CD14-positive monocyte (primary cell): ENCODE measurements at regions not wholly inside any gene's neighbourhood (a gene's known extent, or its start where the extent isn't known, plus 50 kb on each side); places are given as distances from the start of the nearest gene placed in this dataset.

Source experiments
- DNase-seq, 3 donors: peaks; one replicate each; pipeline ENCODE4 v3.0.0-alpha.2; 2011 to 2022
- H2AFZ ChIP-seq: 2 replicates; pipeline ENCODE4 v1.6.0; 2012; ENCODE audit warnings: mild to moderate bottlenecking, low read depth, low read length, inconsistent platforms; ENCODE audit not compliant: insufficient read depth, poor library complexity, severe bottlenecking
- H3K27ac ChIP-seq, 2 donors: 1 replicate in 1 of 2; 2 replicates in 1 of 2; pipeline ENCODE4 v1.5.1; 2012 to 2013; ENCODE audit warnings: low read length in 2 of 2, control low read depth in 1 of 2, inconsistent platforms in 1 of 2, low read depth in 1 of 2, mild to moderate bottlenecking in 1 of 2
- H3K27me3 ChIP-seq, 2 donors: one replicate each; pipeline versions ENCODE4 v1.6.0 to v1.6.1; 2011 to 2013; ENCODE audit warnings: low read length in 2 of 2; ENCODE audit not compliant: control insufficient read depth in 2 of 2, insufficient read depth in 2 of 2
- H3K36me3 ChIP-seq, 2 donors: replicated peaks in 1 of 2; 1 replicate in 1 of 2; 2 replicates in 1 of 2; pipeline versions ENCODE4 v1.5.1 to v1.6.1; 2012 to 2013; ENCODE audit warnings: low read length in 2 of 2, control low read depth in 1 of 2, inconsistent platforms in 1 of 2, mild to moderate bottlenecking in 1 of 2; ENCODE audit not compliant: insufficient read depth in 2 of 2, control insufficient read depth in 1 of 2
- H3K4me1 ChIP-seq, 2 donors: 1 replicate in 1 of 2; 2 replicates in 1 of 2; pipeline versions ENCODE4 v1.5.1 to v1.6.1; 2012 to 2013; ENCODE audit warnings: low read length in 2 of 2, control low read depth in 1 of 2, inconsistent platforms in 1 of 2, mild to moderate bottlenecking in 1 of 2, moderate library complexity in 1 of 2; ENCODE audit not compliant: insufficient read depth in 2 of 2, control insufficient read depth in 1 of 2
- H3K4me2 ChIP-seq: replicated peaks from 2 replicates; pipeline ENCODE3; 2012; ENCODE audit warnings: low read length, moderate library complexity, mild to moderate bottlenecking; ENCODE audit not compliant: poor library complexity, severe bottlenecking; ENCODE audit errors: extremely low read depth
- H3K4me3 ChIP-seq, 3 experiments: fragments of 200-600 bp in 1 of 3; sonication (generic) in 1 of 3; replicated peaks in 1 of 3; 1 replicate in 2 of 3; 2 replicates in 1 of 3; pipeline ENCODE4 v1.5.1; 2011 to 2013; ENCODE audit warnings: low read length in 3 of 3, mild to moderate bottlenecking in 3 of 3, control low read depth in 2 of 3, low read depth in 2 of 3, inconsistent platforms in 1 of 3, moderate library complexity in 1 of 3
- H3K79me2 ChIP-seq: 2 replicates; pipeline ENCODE4 v1.6.0; 2012; ENCODE audit warnings: mild to moderate bottlenecking, control low read depth, inconsistent platforms, low read length, moderate library complexity; ENCODE audit not compliant: insufficient read depth
- H3K9ac ChIP-seq: 2 replicates; pipeline ENCODE4 v1.6.0; 2017; ENCODE audit warnings: low read length, mild to moderate bottlenecking; ENCODE audit not compliant: insufficient read depth, poor library complexity, severe bottlenecking
- H3K9me3 ChIP-seq, 2 donors: replicated peaks in 1 of 2; 1 replicate in 1 of 2; 2 replicates in 1 of 2; pipeline versions ENCODE4 v1.5.1 to v1.6.1; 2012 to 2013; ENCODE audit warnings: low read length in 2 of 2, control low read depth in 1 of 2; ENCODE audit not compliant: control insufficient read depth in 1 of 2, insufficient read depth in 1 of 2
- H4K20me1 ChIP-seq: 2 replicates; pipeline ENCODE4 v1.6.0; 2012; ENCODE audit warnings: mild to moderate bottlenecking, low read length, control low read depth, moderate library complexity; ENCODE audit not compliant: insufficient read depth
- H3K27ac Mint-ChIP-seq, 7 donors: one replicate each; pipeline ENCODE4 v1.8.0; 2020; ENCODE audit warnings: mild to moderate bottlenecking in 7 of 7, mixed read lengths in 7 of 7, moderate library complexity in 6 of 7, inconsistent platforms in 2 of 7
- H3K27me3 Mint-ChIP-seq, 3 donors: one replicate each; pipeline ENCODE4 v1.8.0; 2021 to 2022; ENCODE audit warnings: low read depth in 3 of 3, mild to moderate bottlenecking in 3 of 3, mixed read lengths in 3 of 3, moderate library complexity in 3 of 3, inconsistent platforms in 1 of 3
- H3K36me3 Mint-ChIP-seq, 2 donors: one replicate each; pipeline ENCODE4 v1.8.0; 2020; ENCODE audit warnings: mixed read lengths in 2 of 2, inconsistent platforms in 1 of 2, mild to moderate bottlenecking in 1 of 2
- H3K4me1 Mint-ChIP-seq: one replicate; pipeline ENCODE4 v1.8.0; 2020; ENCODE audit warnings: mild to moderate bottlenecking, mixed read lengths
- H3K4me3 Mint-ChIP-seq, 2 donors: one replicate each; pipeline ENCODE4 v1.8.0; 2020; ENCODE audit warnings: mild to moderate bottlenecking in 2 of 2, mixed read lengths in 2 of 2, moderate library complexity in 1 of 2
- H3K9me3 Mint-ChIP-seq, 7 donors: one replicate each; pipeline ENCODE4 v1.8.0; 2020 to 2022; ENCODE audit warnings: mixed read lengths in 7 of 7, mild to moderate bottlenecking in 6 of 7, moderate library complexity in 6 of 7, inconsistent platforms in 2 of 7
- WGBS: methylation state at CpG from one replicate; pipeline ENCODE4 v1.1.5; 2013; ENCODE audit warnings: missing lambda C conversion rate; ENCODE audit not compliant: insufficient coverage; 5-methylcytosine and 5-hydroxymethylcytosine counted together
- intact Hi-C, 2 donors: fragments of 100-400 bp; cut with micrococcal nuclease; formaldehyde crosslinking; loops; one replicate each; pipeline versions ENCODE4 v1.15.0 to v1.15.1; 2023
- TF ChIP-seq, protein P1 (sequence below): fragments of 200-600 bp; IDR thresholded peaks from one replicate; pipeline ENCODE4 v1.8.0; 2022; ENCODE audit warnings: antibody characterized with exemption, mild to moderate bottlenecking

DNA sequence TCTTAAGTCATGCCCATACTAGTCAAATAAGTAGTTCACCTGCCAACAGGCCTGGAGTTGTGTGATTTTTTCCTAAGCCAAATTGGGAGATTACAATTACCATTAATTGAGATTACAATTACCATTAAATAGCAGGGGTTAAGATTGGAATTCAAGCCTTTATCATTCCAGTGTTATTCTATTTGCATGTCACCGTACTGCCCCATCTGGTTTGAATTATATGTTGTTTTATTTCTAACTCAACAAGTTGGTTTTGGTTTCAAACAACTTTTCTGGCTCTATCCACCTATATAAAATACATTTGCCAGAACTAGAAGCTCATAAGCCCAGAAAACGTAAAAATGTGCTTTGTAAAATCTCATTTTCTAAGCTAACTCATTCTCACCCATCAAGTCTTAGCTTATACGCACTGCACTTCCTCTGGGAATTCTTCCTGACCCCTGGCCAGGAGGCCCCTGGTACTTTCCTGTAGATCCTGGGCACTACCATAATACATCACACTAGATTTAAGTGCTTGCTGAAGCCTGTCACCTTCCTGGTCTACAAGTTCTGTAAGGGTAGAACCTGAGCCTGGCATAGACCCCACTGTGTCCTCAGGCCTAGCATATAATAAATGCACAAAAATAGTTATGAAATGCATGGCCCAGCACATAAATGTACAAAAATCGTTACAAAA lies 242.0 kb upstream of the TRPM3 start:
- Histone ChIP-seq H3K36me3 (no peaks in the 10 kb centered on the region), H3K4me3 (no peak overlapping the region), H3K9me3 (no peaks in the 10 kb centered on the region), H2AFZ (no peak overlapping the region), H3K27ac (no peak overlapping the region), H3K4me1 (no peaks in the 10 kb centered on the region), H3K4me2 (no peak overlapping the region), H3K27me3 (no peaks in the 10 kb centered on the region), H4K20me1 (no peaks in the 10 kb centered on the region), H3K79me2 (no peaks in the 10 kb centered on the region), H3K9ac (no peak overlapping the region)
- Mint-ChIP-seq H3K9me3 (no peaks in the 10 kb centered on the region), H3K27ac (no peak overlapping the region), H3K4me1 (no peaks in the 10 kb centered on the region), H3K4me3 (no peak overlapping the region), H3K27me3 (peaks cover 0 to 2% (median 1%) of the 10 kb centered on the region in 3 donors), H3K36me3 (no peaks in the 10 kb centered on the region)
- TF ChIP-seq, protein P1, sequence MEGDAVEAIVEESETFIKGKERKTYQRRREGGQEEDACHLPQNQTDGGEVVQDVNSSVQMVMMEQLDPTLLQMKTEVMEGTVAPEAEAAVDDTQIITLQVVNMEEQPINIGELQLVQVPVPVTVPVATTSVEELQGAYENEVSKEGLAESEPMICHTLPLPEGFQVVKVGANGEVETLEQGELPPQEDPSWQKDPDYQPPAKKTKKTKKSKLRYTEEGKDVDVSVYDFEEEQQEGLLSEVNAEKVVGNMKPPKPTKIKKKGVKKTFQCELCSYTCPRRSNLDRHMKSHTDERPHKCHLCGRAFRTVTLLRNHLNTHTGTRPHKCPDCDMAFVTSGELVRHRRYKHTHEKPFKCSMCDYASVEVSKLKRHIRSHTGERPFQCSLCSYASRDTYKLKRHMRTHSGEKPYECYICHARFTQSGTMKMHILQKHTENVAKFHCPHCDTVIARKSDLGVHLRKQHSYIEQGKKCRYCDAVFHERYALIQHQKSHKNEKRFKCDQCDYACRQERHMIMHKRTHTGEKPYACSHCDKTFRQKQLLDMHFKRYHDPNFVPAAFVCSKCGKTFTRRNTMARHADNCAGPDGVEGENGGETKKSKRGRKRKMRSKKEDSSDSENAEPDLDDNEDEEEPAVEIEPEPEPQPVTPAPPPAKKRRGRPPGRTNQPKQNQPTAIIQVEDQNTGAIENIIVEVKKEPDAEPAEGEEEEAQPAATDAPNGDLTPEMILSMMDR: no peak
- WGBS: 89% methylated on average over 2 of the region's 4 CpGs
- intact Hi-C loops: no loop called here
- no peak for DNase-seq

DNA sequence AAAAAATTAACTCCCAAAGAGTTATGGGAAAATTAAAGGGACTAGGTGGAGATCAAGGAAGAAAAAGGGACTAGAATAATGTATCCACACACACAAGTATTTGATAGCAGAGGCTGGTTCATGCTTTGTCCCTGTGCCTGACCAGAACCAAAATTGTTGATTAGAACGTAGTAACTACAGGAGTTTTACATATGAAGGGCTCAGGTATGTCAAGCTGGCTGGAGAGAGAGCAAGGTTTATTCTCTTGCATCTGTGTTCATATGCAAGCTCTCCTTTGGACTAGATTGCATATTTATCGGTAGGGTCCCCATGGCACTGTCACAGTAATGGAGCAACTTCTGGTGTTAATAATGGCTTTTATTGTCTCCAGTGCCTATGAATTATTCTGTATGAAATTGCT lies 239.9 kb upstream of the TRPM3 start:
- WGBS: 67% methylated on average over 1 of the region's 2 CpGs
- H3K4me1 Mint-ChIP-seq: no peaks in the 10 kb centered on the region
- H3K9ac ChIP-seq: no peak overlapping the region
- H3K27ac Mint-ChIP-seq: no peak overlapping the region
- no peak overlapping the region for H3K4me2 ChIP-seq
- TF ChIP-seq, protein P1: no peak
- H3K27ac ChIP-seq: no peak overlapping the region
- no peaks in the 10 kb centered on the region for H4K20me1 ChIP-seq
- H3K9me3 ChIP-seq: no peaks in the 10 kb centered on the region
- intact Hi-C loops: no loop called here
- no peak overlapping the region for H3K4me3 Mint-ChIP-seq
- no peaks in the 10 kb centered on the region for H3K79me2 ChIP-seq
- H2AFZ ChIP-seq: no peak overlapping the region
- no peaks in the 10 kb centered on the region for H3K27me3 ChIP-seq
- H3K4me1 ChIP-seq: no peaks in the 10 kb centered on the region
- H3K36me3 ChIP-seq: no peaks in the 10 kb centered on the region
- H3K4me3 ChIP-seq: no peak overlapping the region
- H3K9me3 Mint-ChIP-seq: no peaks in the 10 kb centered on the region
- DNase-seq: no peak
- peaks cover 0 to 2% (median 1%) of the 10 kb centered on the region in 3 donors for H3K27me3 Mint-ChIP-seq
- no peaks in the 10 kb centered on the region for H3K36me3 Mint-ChIP-seq
